GM12878 (cell line): ENCODE measurements at regions not wholly inside any gene's neighbourhood (a gene's known extent, or its start where the extent isn't known, plus 50 kb on each side); places are given as distances from the start of the nearest gene placed in this dataset.

Experiments
- ATAC-seq: fragments of 200-7000 bp; cut with Tn5 transposase; 3 replicates; pipeline ENCODE4 v1.9.1; 2020; ENCODE audit warnings: mild to moderate bottlenecking, moderate library complexity
- BruUV-seq: library from RNA; stranded (reverse); fragments of 400-500 nt; replicated peaks from 2 replicates; lab custom pipeline; 2021; lab: Mats Ljungman, UMichigan
- CTCF ChIA-PET: fragments of 300-600 bp; sonication (Branson Sonifier 250); formaldehyde crosslinking; extraction: SDS; loops from one replicate; lab custom pipeline; 2021; ENCODE audit warnings: inconsistent platforms; lab: Yijun Ruan, JAX
- POLR2A ChIA-PET: fragments of 350-600 bp; formaldehyde crosslinking; extraction: SDS; loops from one replicate; lab custom pipeline; 2021; ENCODE audit warnings: inconsistent platforms; lab: Charles Lee
- RAD21 ChIA-PET: fragments of 300-600 bp; sonication (Branson Sonifier 250); formaldehyde crosslinking; loops from one replicate; lab custom pipeline; 2023; ENCODE audit warnings: antibody characterized with exemption; ENCODE audit not compliant: unreplicated experiment; lab: Charles Lee
- SMC1A ChIA-PET: fragments of 300-600 bp; sonication (Branson Sonifier 250); formaldehyde crosslinking; loops from one replicate; lab custom pipeline; 2023; ENCODE audit not compliant: unreplicated experiment, uncharacterized antibody; lab: Charles Lee
- DNase-seq: peaks from one replicate; pipeline ENCODE4 v3.0.0-alpha.2; 2011; ENCODE audit warnings: low read depth, low spot score
- FAIRE-seq: peaks from 3 replicates; lab custom pipeline; 2011; peaks lifted over from hg19 to GRCh38; lab: Jason Lieb, UNC
- H2AFZ ChIP-seq: 2 replicates; pipeline ENCODE4 v1.6.0; 2011; ENCODE audit warnings: low read depth, low read length, control low read depth; ENCODE audit not compliant: control insufficient read depth
- H3K27ac ChIP-seq: 2 replicates; pipeline ENCODE4 v1.5.1; 2011; ENCODE audit warnings: control low read depth; ENCODE audit not compliant: control insufficient read depth, insufficient read depth
- H3K27me3 ChIP-seq, 2 experiments: replicated peaks in 1 of 2; 2 replicates each; pipeline versions ENCODE4 v1.6.0 to v1.6.1; 2011; ENCODE audit warnings: low read length in 1 of 2; ENCODE audit not compliant: control insufficient read depth in 2 of 2, insufficient read depth in 2 of 2
- H3K36me3 ChIP-seq, 2 experiments: 2 replicates each; pipeline ENCODE4 v1.5.1; 2011; ENCODE audit warnings: low read length in 1 of 2; ENCODE audit not compliant: control insufficient read depth in 2 of 2, insufficient read depth in 2 of 2
- H3K4me1 ChIP-seq: 2 replicates; pipeline ENCODE4 v1.6.1; 2011; ENCODE audit warnings: mild to moderate bottlenecking, low read length, moderate library complexity, mixed read lengths; ENCODE audit not compliant: control insufficient read depth, insufficient read depth
- H3K4me2 ChIP-seq: 2 replicates; pipeline ENCODE4 v1.6.0; 2011; ENCODE audit warnings: control low read depth; ENCODE audit not compliant: control insufficient read depth, insufficient read depth
- H3K4me3 ChIP-seq: fragments of 200-600 bp; sonication (generic); 2 replicates; pipeline ENCODE4 v1.5.1; 2016
- H3K79me2 ChIP-seq: 2 replicates; pipeline ENCODE4 v1.6.0; 2011; ENCODE audit warnings: low read length; ENCODE audit not compliant: control insufficient read depth, insufficient read depth
- H3K9ac ChIP-seq: 2 replicates; pipeline ENCODE4 v1.8.0; 2011; ENCODE audit warnings: low read length, control low read depth, mixed read lengths; ENCODE audit not compliant: control insufficient read depth, insufficient read depth
- H3K9me3 ChIP-seq: replicated peaks from 3 replicates; pipeline ENCODE4 v1.5.1; 2011; ENCODE audit warnings: mild to moderate bottlenecking, low read length; ENCODE audit not compliant: control insufficient read depth, insufficient read depth
- H4K20me1 ChIP-seq: 2 replicates; pipeline ENCODE4 v1.6.0; 2011; ENCODE audit not compliant: control insufficient read depth, insufficient read depth
- ATF7 ChIP-seq: fragments of 450-650 bp; IDR thresholded peaks from 2 replicates; pipeline ENCODE4 v1.6.1; 2016; ENCODE audit warnings: low read depth, mild to moderate bottlenecking
- CTCF ChIP-seq, 3 experiments: IDR thresholded peaks in 2 of 3; conservative IDR thresholded peaks in 1 of 3; 2 replicates each; pipeline ENCODE4 v1.5.1; 2011; ENCODE audit warnings: low read depth in 3 of 3, low read length in 3 of 3, mild to moderate bottlenecking in 3 of 3, control low read depth in 2 of 3, moderate library complexity in 2 of 3, inconsistent platforms in 1 of 3, mixed read lengths in 1 of 3; ENCODE audit not compliant: control insufficient read depth in 2 of 3, insufficient read depth in 1 of 3; ENCODE audit errors: extremely low read depth in 1 of 3
- ETV6 ChIP-seq, 2 experiments: fragments of 450-650 bp in 1 of 2; IDR thresholded peaks in 1 of 2; conservative IDR thresholded peaks in 1 of 2; 2 replicates each; pipeline ENCODE4 v1.6.1; 2014; ENCODE audit warnings: antibody characterized with exemption in 1 of 2, borderline replicate concordance in 1 of 2, low read depth in 1 of 2, mild to moderate bottlenecking in 1 of 2, moderate library complexity in 1 of 2
- POLR2A ChIP-seq: IDR thresholded peaks from 2 replicates; pipeline ENCODE4 v1.6.1; 2011; ENCODE audit warnings: low read depth, mild to moderate bottlenecking, low read length
- RB1 ChIP-seq: fragments of 450-650 bp; formaldehyde crosslinking; IDR thresholded peaks from 2 replicates; pipeline ENCODE4 v1.6.1; 2017; ENCODE audit warnings: mild to moderate bottlenecking, borderline replicate concordance
- SMAD5 ChIP-seq: IDR thresholded peaks from 2 replicates; pipeline ENCODE4 v1.6.1; 2016; ENCODE audit warnings: antibody characterized with exemption, low read depth
- SRF ChIP-seq, 2 experiments: IDR thresholded peaks; 2 replicates each; pipeline ENCODE4 v1.6.1; 2011; ENCODE audit warnings: low read depth in 2 of 2, low read length in 2 of 2, mild to moderate bottlenecking in 1 of 2, moderate library complexity in 1 of 2
- STAT1 ChIP-seq: fragments of 450-650 bp; conservative IDR thresholded peaks from 2 replicates; pipeline ENCODE4 v1.6.1; 2014; ENCODE audit warnings: antibody characterized with exemption, mild to moderate bottlenecking
- TCF3 ChIP-seq: IDR thresholded peaks from 2 replicates; pipeline ENCODE4 v1.6.1; 2012; ENCODE audit warnings: low read depth, mild to moderate bottlenecking, low read length, borderline replicate concordance; ENCODE audit not compliant: insufficient read depth
- ZNF384 ChIP-seq: IDR thresholded peaks from 2 replicates; pipeline ENCODE4 v1.6.1; 2012; ENCODE audit warnings: low read depth, mild to moderate bottlenecking, low read length, improper control_type of control experiment, borderline replicate concordance
- WGBS: methylation state at CpG from one replicate; pipeline ENCODE4 v1.1.6; 2016; ENCODE audit warnings: low lambda C conversion rate; ENCODE audit not compliant: insufficient replicate concordance, insufficient coverage; ENCODE audit errors: missing lambda C conversion rate; 5-methylcytosine and 5-hydroxymethylcytosine counted together
- in situ Hi-C: fragments of 300-500 bp; cut with MboI; formaldehyde crosslinking; loops from 9 replicates; pipeline ENCODE4 v1.14.3; 2018; ENCODE audit warnings: mixed read lengths
- intact Hi-C: fragments of 100-400 bp; cut with micrococcal nuclease; formaldehyde crosslinking; loops from one replicate; pipeline ENCODE4 v1.14.2; 2022; ENCODE audit not compliant: unreplicated experiment
- TF ChIP-seq, protein P1 (sequence below): fragments of 450-650 bp; IDR thresholded peaks from 2 replicates; pipeline ENCODE4 v1.6.1; 2017; ENCODE audit warnings: mild to moderate bottlenecking
- TF ChIP-seq, protein P2 (sequence below): fragments of 450-650 bp; IDR thresholded peaks from 2 replicates; pipeline ENCODE4 v1.6.1; 2018; ENCODE audit warnings: mild to moderate bottlenecking, low read depth, moderate library complexity; ENCODE audit not compliant: partially characterized antibody

GRCh38 chr6:156434049-156434794, 343.0 kb upstream of the ARID1B start:
- no peak overlapping the region for H3K4me2 ChIP-seq
- no peaks in the 10 kb centered on the region for H3K4me1 ChIP-seq
- FAIRE-seq, result no peak
- DNase-seq, result no peak
- 49% methylated on average over 5 of the region's 5 CpGs for WGBS
- in situ Hi-C loops, result no loop called here
- no peak overlapping the region for H3K4me3 ChIP-seq
- ATAC-seq, result no peak
- ChIA-PET SMC1A (interaction anchor here (0.5 kb wide), 1 partner anchor 29 kb away, joined by 4 read pairs; no protein-coding TSS in a partner anchor), CTCF (interaction anchor here (0.7 kb wide), 1 partner anchor 43 kb away, joined by 3 read pairs; no protein-coding TSS in a partner anchor), RAD21 (no interaction called here), POLR2A (no interaction called here)
- BruUV-seq, result no TSS peak
- H3K9me3 ChIP-seq, result no peaks in the 10 kb centered on the region
- TF ChIP-seq CTCF (IDR thresholded peaks at IDR 0.05 in 2 of 3, conservative IDR thresholded peaks at IDR 0.05 in 1 of 3; ENCODE audit: control insufficient read depth in 2 of 3, extremely low read depth in 1 of 3, insufficient read depth in 1 of 3, low read depth in 3 of 3, low read length in 3 of 3) (no peak), STAT1 (no peak), TCF3 (no peak), RB1 (no peak), ZNF384 (no peak), POLR2A (no peak), SRF (IDR thresholded peaks at IDR 0.05; ENCODE audit: low read depth in 2 of 2, low read length in 2 of 2) (no peak), SMAD5 (no peak), ETV6 (conservative IDR thresholded peaks at IDR 0.05 in 1 of 2, IDR thresholded peaks at IDR 0.05 in 1 of 2; ENCODE audit: borderline replicate concordance in 1 of 2, low read depth in 1 of 2) (no peak), ATF7 (no peak)
- TF ChIP-seq, protein P1, sequence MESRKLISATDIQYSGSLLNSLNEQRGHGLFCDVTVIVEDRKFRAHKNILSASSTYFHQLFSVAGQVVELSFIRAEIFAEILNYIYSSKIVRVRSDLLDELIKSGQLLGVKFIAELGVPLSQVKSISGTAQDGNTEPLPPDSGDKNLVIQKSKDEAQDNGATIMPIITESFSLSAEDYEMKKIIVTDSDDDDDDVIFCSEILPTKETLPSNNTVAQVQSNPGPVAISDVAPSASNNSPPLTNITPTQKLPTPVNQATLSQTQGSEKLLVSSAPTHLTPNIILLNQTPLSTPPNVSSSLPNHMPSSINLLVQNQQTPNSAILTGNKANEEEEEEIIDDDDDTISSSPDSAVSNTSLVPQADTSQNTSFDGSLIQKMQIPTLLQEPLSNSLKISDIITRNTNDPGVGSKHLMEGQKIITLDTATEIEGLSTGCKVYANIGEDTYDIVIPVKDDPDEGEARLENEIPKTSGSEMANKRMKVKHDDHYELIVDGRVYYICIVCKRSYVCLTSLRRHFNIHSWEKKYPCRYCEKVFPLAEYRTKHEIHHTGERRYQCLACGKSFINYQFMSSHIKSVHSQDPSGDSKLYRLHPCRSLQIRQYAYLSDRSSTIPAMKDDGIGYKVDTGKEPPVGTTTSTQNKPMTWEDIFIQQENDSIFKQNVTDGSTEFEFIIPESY, result no peak
- TF ChIP-seq, protein P2, sequence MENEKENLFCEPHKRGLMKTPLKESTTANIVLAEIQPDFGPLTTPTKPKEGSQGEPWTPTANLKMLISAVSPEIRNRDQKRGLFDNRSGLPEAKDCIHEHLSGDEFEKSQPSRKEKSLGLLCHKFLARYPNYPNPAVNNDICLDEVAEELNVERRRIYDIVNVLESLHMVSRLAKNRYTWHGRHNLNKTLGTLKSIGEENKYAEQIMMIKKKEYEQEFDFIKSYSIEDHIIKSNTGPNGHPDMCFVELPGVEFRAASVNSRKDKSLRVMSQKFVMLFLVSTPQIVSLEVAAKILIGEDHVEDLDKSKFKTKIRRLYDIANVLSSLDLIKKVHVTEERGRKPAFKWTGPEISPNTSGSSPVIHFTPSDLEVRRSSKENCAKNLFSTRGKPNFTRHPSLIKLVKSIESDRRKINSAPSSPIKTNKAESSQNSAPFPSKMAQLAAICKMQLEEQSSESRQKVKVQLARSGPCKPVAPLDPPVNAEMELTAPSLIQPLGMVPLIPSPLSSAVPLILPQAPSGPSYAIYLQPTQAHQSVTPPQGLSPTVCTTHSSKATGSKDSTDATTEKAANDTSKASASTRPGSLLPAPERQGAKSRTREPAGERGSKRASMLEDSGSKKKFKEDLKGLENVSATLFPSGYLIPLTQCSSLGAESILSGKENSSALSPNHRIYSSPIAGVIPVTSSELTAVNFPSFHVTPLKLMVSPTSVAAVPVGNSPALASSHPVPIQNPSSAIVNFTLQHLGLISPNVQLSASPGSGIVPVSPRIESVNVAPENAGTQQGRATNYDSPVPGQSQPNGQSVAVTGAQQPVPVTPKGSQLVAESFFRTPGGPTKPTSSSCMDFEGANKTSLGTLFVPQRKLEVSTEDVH, result no peak
- no peaks in the 10 kb centered on the region for H3K36me3 ChIP-seq
- H3K27me3 ChIP-seq, result no peaks in the 10 kb centered on the region; a peak in 1 of 4 replicates
- H3K79me2 ChIP-seq, result no peaks in the 10 kb centered on the region
- no peaks in the 10 kb centered on the region for H4K20me1 ChIP-seq
- no peak overlapping the region for H2AFZ ChIP-seq
- intact Hi-C loops, result no loop called here
- no peak overlapping the region for H3K9ac ChIP-seq
- H3K27ac ChIP-seq, result no peak overlapping the region
